ENCODE measurements at regions not wholly inside any gene's neighbourhood (a gene's known extent, or its start where the extent isn't known, plus 50 kb on each side); places are given as distances from the start of the nearest gene placed in this dataset.
"Not testable (repeated sequence)": the region's sequence is repeated elsewhere in the genome, so short reads cannot be mapped to it uniquely, and the experiment has no call there.

DNA sequence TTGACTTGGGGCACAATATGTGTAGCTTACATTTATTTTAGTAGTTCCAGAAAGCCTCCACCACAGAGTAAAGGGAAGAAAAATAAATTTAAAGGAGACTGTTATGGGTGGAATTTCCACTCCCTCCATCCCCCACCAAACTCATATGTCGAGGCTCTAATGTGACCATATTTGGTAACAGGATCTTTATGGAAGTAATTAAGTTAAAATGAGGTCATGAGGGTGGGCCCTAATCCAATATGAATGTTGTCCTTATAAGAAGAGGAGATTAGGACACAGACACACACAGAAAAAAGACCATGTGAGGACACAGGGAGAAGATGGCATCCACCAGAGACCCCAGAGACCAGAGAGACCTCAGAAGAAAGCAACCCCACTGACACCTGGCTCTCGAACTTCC lies 189.7 kb downstream of the EDN1 start:
- DNase-seq, result no peak

GRCh38 chr6:12480379-12480778 lies 190.2 kb downstream of the EDN1 start:
- DNase-seq, result no peak

- DNase-seq, result no peak
These were observed 191.1 kb downstream of the EDN1 start for GRCh38 chr6:12481292-12481691.

DNA sequence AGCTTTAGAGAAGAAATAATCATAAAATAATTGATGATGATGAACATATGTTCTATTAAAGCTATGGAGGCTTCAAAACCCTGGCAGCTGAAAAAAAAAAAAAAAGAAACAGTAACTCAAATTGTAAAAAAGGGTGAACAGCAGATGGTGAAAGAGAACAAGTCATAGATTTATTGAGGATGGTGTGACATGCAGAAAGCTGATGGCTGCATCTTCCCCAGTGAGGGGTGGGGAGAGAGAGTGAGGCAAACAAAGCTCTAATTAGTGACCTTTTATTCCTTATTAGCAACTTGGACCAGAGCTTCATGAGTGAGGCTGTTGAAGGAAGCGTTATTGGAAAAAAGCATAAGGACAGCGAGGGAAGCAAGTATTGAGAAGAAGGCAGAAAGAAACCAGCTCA lies 191.7 kb downstream of the EDN1 start:
- DNase-seq, result no peak

DNA sequence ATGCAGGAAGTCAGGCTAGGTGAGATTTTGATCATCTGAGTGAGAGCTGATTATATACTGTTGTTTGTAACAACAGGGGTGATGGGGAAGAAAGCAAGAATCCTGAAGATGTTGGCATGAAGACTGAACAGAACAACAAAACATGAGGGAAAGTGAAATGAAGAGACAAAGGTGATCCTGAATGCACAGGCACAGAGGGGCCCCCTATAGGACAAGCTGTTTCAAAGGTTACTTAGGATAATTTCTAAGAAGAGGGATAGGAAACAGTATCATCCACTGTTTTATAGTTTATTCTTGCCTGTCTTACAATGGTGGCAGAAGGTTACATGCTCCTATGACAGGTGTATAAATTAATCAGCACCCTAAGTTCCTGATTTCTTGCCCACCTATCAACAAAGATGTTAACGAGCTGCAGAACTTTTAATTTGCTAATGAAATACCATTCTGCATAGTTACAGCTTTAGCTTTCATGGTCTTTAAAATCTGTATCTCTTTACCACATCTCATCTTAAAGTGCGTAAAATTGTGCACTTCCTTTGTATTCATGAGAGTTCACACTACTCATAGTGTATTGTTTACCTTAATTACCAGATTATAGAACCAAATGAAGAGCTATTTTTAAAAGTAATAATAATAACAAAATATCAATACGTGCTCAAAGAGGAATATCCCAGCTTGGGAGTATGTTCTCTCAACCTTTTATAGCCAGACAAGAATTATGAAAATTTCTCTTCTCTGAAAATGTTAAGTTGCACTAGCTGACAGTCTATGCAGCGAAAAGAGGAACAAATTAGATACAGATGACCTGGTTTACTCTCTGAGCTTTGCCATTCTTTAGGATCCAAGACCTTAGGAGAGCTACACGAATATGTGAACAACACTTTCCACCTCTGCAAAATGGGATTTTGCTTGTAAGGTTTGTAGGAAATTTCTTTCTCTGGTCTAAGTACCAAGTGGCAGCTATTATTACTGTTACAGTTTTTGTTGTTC lies 192.5 kb downstream of the EDN1 start:
- DNase-seq, result no peak

DNA sequence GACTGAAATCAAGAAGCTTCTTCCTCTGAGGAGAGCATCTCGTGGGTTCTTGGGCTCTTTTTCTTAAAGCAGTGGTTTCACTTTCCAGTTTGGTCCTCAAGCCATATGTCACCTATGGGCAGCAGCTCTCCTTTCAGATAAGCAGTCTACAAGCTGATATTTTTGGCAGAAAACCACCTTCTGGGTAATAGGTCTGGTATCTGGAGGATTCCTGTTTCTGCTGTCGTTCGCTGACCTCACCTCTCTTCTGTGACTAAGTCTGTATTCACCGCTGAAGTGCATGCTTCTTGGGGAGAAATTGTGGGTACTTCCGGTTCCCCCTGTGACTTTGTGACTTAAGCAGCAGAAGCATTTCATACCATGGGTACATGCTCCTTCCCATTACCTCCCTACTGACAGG lies 193.6 kb downstream of the EDN1 start:
- no peak for DNase-seq

DNA sequence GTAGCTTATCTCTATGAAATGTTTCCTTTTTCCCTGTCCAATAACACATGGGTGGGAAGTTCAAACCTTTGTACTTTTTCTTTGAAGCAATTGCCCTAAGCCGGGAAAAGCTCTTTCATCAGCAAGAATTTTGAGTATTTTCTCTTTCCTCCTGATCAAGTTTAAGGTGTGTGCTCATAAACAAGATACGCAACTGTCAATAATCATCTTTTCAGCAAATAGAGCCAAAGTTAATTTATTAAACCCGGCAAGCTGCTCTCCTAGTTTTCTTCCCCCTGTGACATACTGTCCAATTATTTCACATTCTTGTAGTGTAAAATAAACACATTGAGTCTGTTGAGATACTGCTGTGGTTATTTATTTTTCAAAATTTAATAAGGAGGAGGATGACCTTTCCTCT lies 194.4 kb downstream of the EDN1 start:
- DNase-seq, result no peak

DNA sequence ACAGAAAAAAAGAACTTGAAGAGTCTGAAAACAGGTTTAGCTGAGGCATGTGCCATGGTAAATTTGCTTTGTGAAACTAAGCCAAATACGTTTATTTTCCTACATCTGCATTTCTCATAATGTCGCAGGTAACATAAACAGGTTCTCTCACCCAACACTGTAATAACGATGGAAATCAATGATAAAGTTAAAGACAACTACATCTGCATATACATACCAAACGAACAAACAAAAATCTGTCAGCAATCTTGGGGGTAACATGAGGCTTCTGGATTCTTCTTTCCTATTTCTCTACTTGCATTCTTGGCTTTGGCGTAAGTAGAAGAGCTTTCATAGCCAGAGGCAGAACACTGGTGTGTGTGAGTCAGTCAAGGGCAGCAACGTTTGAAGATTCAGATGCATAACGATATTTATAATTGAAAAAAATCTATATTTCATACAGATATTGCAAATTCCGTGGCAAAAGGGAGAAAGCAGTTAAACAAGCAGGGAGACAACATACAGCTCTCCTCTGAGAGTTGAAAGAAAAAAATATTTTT lies 195.1 kb downstream of the EDN1 start:
- no peak for DNase-seq

GRCh38 chr6:12485837-12486236 lies 195.7 kb downstream of the EDN1 start:
- no peak for DNase-seq

- no peak for DNase-seq
These were observed 200.3 kb downstream of the EDN1 start for GRCh38 chr6:12490351-12490903.

- peak; percentile 59 to 66 for DNase-seq
These were observed 200.9 kb downstream of the EDN1 start for GRCh38 chr6:12490904-12491571.

DNA sequence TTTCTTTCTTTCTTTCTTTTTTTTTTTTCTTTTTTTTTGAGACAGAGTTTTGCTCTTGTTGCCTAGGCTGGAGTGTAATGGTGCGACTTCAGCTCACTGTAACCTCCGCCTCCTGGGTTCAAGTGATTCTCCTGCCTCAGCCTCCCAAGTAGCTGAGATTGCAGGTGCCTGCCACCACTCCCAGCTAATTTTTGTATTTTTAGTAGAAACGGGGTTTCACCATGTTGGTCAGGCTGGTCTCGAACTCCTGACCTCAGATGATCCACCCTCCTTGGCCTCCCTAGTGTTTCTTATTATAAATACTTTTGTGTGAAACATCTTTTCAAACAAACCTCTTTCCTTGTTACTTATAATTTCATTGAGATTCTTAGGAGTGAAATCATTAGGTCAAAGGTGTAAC lies 202.8 kb downstream of the EDN1 start:
- DNase-seq, result not testable (repeated sequence)

DNA sequence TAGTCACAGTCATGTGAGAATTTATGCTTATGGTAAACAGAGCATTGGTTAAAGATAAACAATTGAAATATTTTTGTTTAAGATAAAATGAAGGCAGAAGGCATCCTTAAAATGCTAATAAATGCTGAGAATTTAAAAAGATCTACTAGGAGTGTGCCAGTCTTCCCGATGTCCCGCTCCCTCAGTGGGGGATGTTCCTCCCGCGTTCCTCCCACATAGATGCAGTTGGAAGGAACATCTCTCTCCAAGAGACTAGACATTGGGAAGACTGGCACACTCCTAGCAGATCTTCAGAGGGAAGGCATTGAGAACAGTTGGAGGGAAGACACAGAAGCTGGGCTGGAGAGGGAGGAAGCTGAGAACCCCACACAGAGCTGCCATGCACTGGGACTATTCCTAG lies 203.3 kb downstream of the EDN1 start:
- DNase-seq, result no peak

DNA sequence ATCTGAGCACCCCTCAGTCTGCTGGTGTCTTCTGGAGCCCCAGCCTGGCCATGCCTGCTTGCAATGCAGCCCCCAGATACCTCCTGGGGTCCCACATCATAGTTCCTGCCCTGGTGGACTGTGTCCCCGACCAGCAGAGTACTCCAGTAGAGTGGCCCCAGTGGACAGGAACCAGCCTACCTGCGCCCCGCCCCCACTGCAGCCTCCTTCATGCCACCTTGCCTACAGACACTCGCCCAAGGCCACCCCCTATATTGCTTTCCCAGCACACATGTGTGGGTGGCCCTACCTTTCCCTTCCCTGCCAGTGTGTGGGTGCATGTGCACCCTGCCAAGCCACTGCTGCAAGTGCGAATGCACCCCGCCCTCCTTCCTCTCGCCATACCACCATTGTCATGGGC lies 204.0 kb downstream of the EDN1 start:
- no peak for DNase-seq

GRCh38 chr6:12501990-12502389 lies 211.8 kb downstream of the EDN1 start:
- no peak for DNase-seq

DNA sequence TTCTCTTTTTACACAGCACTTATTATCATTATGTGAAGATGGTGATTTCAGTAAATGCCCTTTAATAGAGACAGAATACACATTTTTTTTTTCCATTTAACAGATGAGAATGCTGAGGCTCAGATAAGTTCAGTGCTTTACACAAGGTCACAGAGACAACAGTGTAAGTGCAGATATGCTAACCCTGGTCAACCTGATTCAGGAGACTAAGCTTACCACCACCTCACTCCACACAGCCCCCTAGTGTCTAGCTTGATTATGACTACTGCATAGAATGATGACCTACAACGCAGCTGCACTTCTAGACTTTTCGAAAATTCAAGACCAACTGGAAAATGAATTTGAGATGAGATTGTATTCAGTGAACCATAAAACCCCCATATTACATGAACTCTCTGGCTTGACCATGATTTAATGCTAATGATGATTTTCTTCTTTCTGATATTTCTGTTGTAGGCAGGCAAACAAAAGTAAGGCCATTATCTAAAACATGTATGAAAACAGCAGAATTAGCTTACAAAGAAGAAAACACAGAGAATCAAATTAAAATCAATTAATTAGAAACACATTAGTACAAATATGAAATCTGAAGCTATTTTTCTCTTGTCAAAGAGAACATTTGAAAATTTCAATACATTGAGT lies 212.1 kb upstream of the PHACTR1 start:
- peak; percentile 12 to 37 for DNase-seq

DNA sequence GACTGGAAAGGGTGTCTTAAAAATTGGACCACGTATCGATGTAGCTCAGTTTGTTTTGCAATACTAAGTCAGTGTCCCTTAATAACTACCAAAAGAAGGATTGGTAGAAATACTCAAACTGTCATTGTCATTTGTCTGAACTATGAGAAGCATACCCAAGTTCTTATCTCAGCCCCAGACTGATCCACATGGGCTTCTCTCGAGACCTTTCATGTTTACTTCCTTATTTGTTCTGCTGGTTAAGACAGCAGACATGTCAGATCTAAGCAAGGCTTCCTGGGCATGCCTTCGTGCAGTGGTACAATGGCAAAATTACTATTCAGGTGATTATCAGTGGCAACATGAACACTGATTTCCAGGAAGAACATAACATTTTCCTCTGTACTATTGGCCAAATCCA lies 211.1 kb upstream of the PHACTR1 start:
- DNase-seq, result no peak

DNA sequence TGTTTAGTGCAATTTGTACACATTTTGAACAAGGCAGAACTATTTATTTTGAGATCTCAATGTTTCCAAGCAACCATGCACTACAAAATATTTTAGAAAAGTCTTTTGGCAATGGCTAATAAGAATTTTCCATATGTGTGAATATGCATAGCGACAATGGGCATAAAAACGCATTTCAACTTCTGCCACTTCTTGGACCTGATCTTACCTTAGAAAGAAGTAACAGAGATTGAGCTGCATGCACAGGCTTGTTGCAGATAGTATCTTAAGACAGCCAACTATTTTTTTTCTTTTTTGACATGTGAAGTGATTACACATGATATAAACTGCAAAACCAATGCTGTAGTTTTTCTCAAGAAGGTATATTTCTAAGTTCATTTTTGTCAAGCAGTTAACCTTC lies 210.4 kb upstream of the PHACTR1 start:
- no peak for DNase-seq

DNA sequence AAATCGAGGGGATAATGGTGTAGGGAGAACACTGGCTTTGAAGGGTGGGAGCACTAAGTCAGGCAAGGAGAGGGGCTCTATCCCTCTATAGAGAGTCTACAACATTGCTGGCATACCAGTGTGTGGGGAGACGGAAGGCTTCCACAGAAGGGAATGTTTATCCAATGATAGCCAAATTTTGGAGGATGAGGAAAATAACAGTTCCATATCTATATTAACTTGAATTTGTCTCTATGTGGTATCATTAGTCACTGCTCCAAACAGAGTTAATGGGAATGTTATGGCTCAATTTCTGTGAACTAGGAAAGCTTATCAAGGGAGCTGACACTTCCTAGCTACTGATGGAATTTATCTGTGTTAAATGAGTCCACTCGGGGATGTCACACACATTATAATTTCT lies 208.9 kb upstream of the PHACTR1 start:
- no peak for DNase-seq

GRCh38 chr6:12508553-12508952 lies 208.0 kb upstream of the PHACTR1 start:
- DNase-seq, result peak in 1 of 2 donors; percentile 2

GRCh38 chr6:12509060-12509459 lies 207.5 kb upstream of the PHACTR1 start:
- no peak for DNase-seq

- no peak for DNase-seq
These were observed 200.5 kb upstream of the PHACTR1 start for GRCh38 chr6:12516070-12516469.

GRCh38 chr6:12522347-12522746 lies 194.2 kb upstream of the PHACTR1 start:
- DNase-seq, result no peak
